ENCODE measurements at regions not wholly inside any gene's neighbourhood (a gene's known extent, or its start where the extent isn't known, plus 50 kb on each side); places are given as distances from the start of the nearest gene placed in this dataset.

- no peak for TF ChIP-seq YY1 (IDR thresholded peaks at IDR 0.05; ENCODE audit: insufficient read depth, insufficient read length)
- no peak for TF ChIP-seq ZNF274 (IDR thresholded peaks at IDR 0.05; ENCODE audit: low read depth, low read length)
- no peak for TF ChIP-seq SUZ12 (IDR thresholded peaks at IDR 0.05; ENCODE audit: extremely low read depth, insufficient read depth, insufficient read length)
Measured at GRCh38 chr4:127505203-127505602, 127.6 kb upstream of the INTU start.
